ENCODE measurements at regions not wholly inside any gene's neighbourhood (a gene's known extent, or its start where the extent isn't known, plus 50 kb on each side); places are given as distances from the start of the nearest gene placed in this dataset.

- Histone ChIP-seq H3K36me3 (ENCODE audit: control insufficient read depth in 1 of 2, insufficient read depth in 2 of 2, low read length in 2 of 2) (no peaks in the 10 kb centered on the region), H3K4me1 (ENCODE audit: control insufficient read depth in 1 of 2, insufficient read depth in 2 of 2, low read length in 2 of 2) (no peaks in the 10 kb centered on the region), H3K27ac (ENCODE audit: low read depth, low read length) (no peak overlapping the region), H3K4me3 (ENCODE audit: low read depth in 1 of 2, low read length in 2 of 2) (no peak overlapping the region), H3K27me3 (ENCODE audit: control insufficient read depth in 1 of 2, insufficient read depth in 2 of 2, low read length in 2 of 2) (no peaks in the 10 kb centered on the region), H3K9ac (ENCODE audit: low read depth in 1 of 2, low read length in 2 of 2) (no peak overlapping the region), H3K9me3 (ENCODE audit: control insufficient read depth in 1 of 2, low read length in 2 of 2) (no peaks in the 10 kb centered on the region)
These were observed 77.3 kb downstream of the CCR1 start for GRCh38 chr3:46130631-46131310.

- Histone ChIP-seq H3K27me3 (ENCODE audit: control insufficient read depth in 1 of 2, insufficient read depth in 2 of 2, low read length in 2 of 2) (no peaks in the 10 kb centered on the region), H3K27ac (ENCODE audit: low read depth, low read length) (no peak overlapping the region), H3K4me1 (ENCODE audit: control insufficient read depth in 1 of 2, insufficient read depth in 2 of 2, low read length in 2 of 2) (no peaks in the 10 kb centered on the region), H3K9me3 (ENCODE audit: control insufficient read depth in 1 of 2, low read length in 2 of 2) (no peaks in the 10 kb centered on the region), H3K4me3 (ENCODE audit: low read depth in 1 of 2, low read length in 2 of 2) (no peak overlapping the region), H3K36me3 (ENCODE audit: control insufficient read depth in 1 of 2, insufficient read depth in 2 of 2, low read length in 2 of 2) (no peaks in the 10 kb centered on the region), H3K9ac (ENCODE audit: low read depth in 1 of 2, low read length in 2 of 2) (no peak overlapping the region)
These were observed 78.4 kb downstream of the CCR1 start for GRCh38 chr3:46129588-46130272.

- no peak overlapping the region for H3K4me3 ChIP-seq (ENCODE audit: low read depth in 1 of 2, low read length in 2 of 2)
- no peak overlapping the region for H3K9ac ChIP-seq (ENCODE audit: low read depth in 1 of 2, low read length in 2 of 2)
- H3K9me3 ChIP-seq (ENCODE audit: control insufficient read depth in 1 of 2, low read length in 2 of 2): no peaks in the 10 kb centered on the region
- no peaks in the 10 kb centered on the region for H3K4me1 ChIP-seq (ENCODE audit: control insufficient read depth in 1 of 2, insufficient read depth in 2 of 2, low read length in 2 of 2)
- H3K27ac ChIP-seq (ENCODE audit: low read depth, low read length): no peak overlapping the region
- no peaks in the 10 kb centered on the region for H3K27me3 ChIP-seq (ENCODE audit: control insufficient read depth in 1 of 2, insufficient read depth in 2 of 2, low read length in 2 of 2)
- H3K36me3 ChIP-seq (ENCODE audit: control insufficient read depth in 1 of 2, insufficient read depth in 2 of 2, low read length in 2 of 2): no peaks in the 10 kb centered on the region
These were observed 80.6 kb downstream of the CCR1 start for GRCh38 chr3:46127503-46127902.

GRCh38 chr3:46124216-46125177 lies 83.6 kb downstream of the CCR1 start:
- H3K9me3 ChIP-seq (ENCODE audit: control insufficient read depth in 1 of 2, low read length in 2 of 2): no peaks in the 10 kb centered on the region
- H3K27ac ChIP-seq (ENCODE audit: low read depth, low read length): no peak overlapping the region
- no peaks in the 10 kb centered on the region for H3K36me3 ChIP-seq (ENCODE audit: control insufficient read depth in 1 of 2, insufficient read depth in 2 of 2, low read length in 2 of 2)
- no peak overlapping the region for H3K4me3 ChIP-seq (ENCODE audit: low read depth in 1 of 2, low read length in 2 of 2)
- H3K4me1 ChIP-seq (ENCODE audit: control insufficient read depth in 1 of 2, insufficient read depth in 2 of 2, low read length in 2 of 2): no peaks in the 10 kb centered on the region
- H3K27me3 ChIP-seq (ENCODE audit: control insufficient read depth in 1 of 2, insufficient read depth in 2 of 2, low read length in 2 of 2): peaks cover 0 to 5% of the 10 kb centered on the region in 2 donors
- no peak overlapping the region for H3K9ac ChIP-seq (ENCODE audit: low read depth in 1 of 2, low read length in 2 of 2)

- H3K36me3 ChIP-seq (ENCODE audit: control insufficient read depth in 1 of 2, insufficient read depth in 2 of 2, low read length in 2 of 2): no peaks in the 10 kb centered on the region
- H3K4me3 ChIP-seq (ENCODE audit: low read depth in 1 of 2, low read length in 2 of 2): no peak overlapping the region
- no peaks in the 10 kb centered on the region for H3K4me1 ChIP-seq (ENCODE audit: control insufficient read depth in 1 of 2, insufficient read depth in 2 of 2, low read length in 2 of 2)
- H3K9me3 ChIP-seq (ENCODE audit: control insufficient read depth in 1 of 2, low read length in 2 of 2): no peaks in the 10 kb centered on the region
- no peak overlapping the region for H3K27ac ChIP-seq (ENCODE audit: low read depth, low read length)
- H3K27me3 ChIP-seq (ENCODE audit: control insufficient read depth in 1 of 2, insufficient read depth in 2 of 2, low read length in 2 of 2): peaks cover 0 to 5% of the 10 kb centered on the region in 2 donors
- no peak overlapping the region for H3K9ac ChIP-seq (ENCODE audit: low read depth in 1 of 2, low read length in 2 of 2)
These were observed 84.5 kb downstream of the CCR1 start for GRCh38 chr3:46123646-46124045.

- Histone ChIP-seq H3K9me3 (ENCODE audit: control insufficient read depth in 1 of 2, low read length in 2 of 2) (no peaks in the 10 kb centered on the region), H3K27me3 (ENCODE audit: control insufficient read depth in 1 of 2, insufficient read depth in 2 of 2, low read length in 2 of 2) (peaks cover 0 to 5% of the 10 kb centered on the region in 2 donors), H3K9ac (ENCODE audit: low read depth in 1 of 2, low read length in 2 of 2) (no peak overlapping the region), H3K27ac (ENCODE audit: low read depth, low read length) (no peak overlapping the region), H3K36me3 (ENCODE audit: control insufficient read depth in 1 of 2, insufficient read depth in 2 of 2, low read length in 2 of 2) (no peaks in the 10 kb centered on the region), H3K4me1 (ENCODE audit: control insufficient read depth in 1 of 2, insufficient read depth in 2 of 2, low read length in 2 of 2) (peaks cover 0 to 2% of the 10 kb centered on the region in 2 donors), H3K4me3 (ENCODE audit: low read depth in 1 of 2, low read length in 2 of 2) (no peak overlapping the region)
These were observed 86.0 kb downstream of the CCR1 start for GRCh38 chr3:46122091-46122490.

- Histone ChIP-seq H3K27ac (ENCODE audit: low read depth, low read length) (no peak overlapping the region), H3K9me3 (ENCODE audit: control insufficient read depth in 1 of 2, low read length in 2 of 2) (no peaks in the 10 kb centered on the region), H3K36me3 (ENCODE audit: control insufficient read depth in 1 of 2, insufficient read depth in 2 of 2, low read length in 2 of 2) (no peaks in the 10 kb centered on the region), H3K9ac (ENCODE audit: low read depth in 1 of 2, low read length in 2 of 2) (no peak overlapping the region), H3K4me1 (ENCODE audit: control insufficient read depth in 1 of 2, insufficient read depth in 2 of 2, low read length in 2 of 2) (peaks cover 0 to 5% of the 10 kb centered on the region in 2 donors), H3K27me3 (ENCODE audit: control insufficient read depth in 1 of 2, insufficient read depth in 2 of 2, low read length in 2 of 2) (peaks cover 0 to 5% of the 10 kb centered on the region in 2 donors), H3K4me3 (ENCODE audit: low read depth in 1 of 2, low read length in 2 of 2) (no peak overlapping the region)
These were observed 87.1 kb downstream of the CCR1 start for GRCh38 chr3:46120983-46121382.

GRCh38 chr3:46119709-46120498 lies 88.2 kb downstream of the CCR1 start:
- H3K27me3 ChIP-seq (ENCODE audit: control insufficient read depth in 1 of 2, insufficient read depth in 2 of 2, low read length in 2 of 2): peaks cover 0 to 5% of the 10 kb centered on the region in 2 donors
- no peaks in the 10 kb centered on the region for H3K36me3 ChIP-seq (ENCODE audit: control insufficient read depth in 1 of 2, insufficient read depth in 2 of 2, low read length in 2 of 2)
- H3K9ac ChIP-seq (ENCODE audit: low read depth in 1 of 2, low read length in 2 of 2): no peak overlapping the region
- H3K4me1 ChIP-seq (ENCODE audit: control insufficient read depth in 1 of 2, insufficient read depth in 2 of 2, low read length in 2 of 2): peaks cover 0 to 6% of the 10 kb centered on the region in 2 donors
- no peaks in the 10 kb centered on the region for H3K9me3 ChIP-seq (ENCODE audit: control insufficient read depth in 1 of 2, low read length in 2 of 2)
- no peak overlapping the region for H3K4me3 ChIP-seq (ENCODE audit: low read depth in 1 of 2, low read length in 2 of 2)
- no peak overlapping the region for H3K27ac ChIP-seq (ENCODE audit: low read depth, low read length)

GRCh38 chr3:46119253-46119652 lies 88.9 kb downstream of the CCR1 start:
- Histone ChIP-seq H3K4me1 (ENCODE audit: control insufficient read depth in 1 of 2, insufficient read depth in 2 of 2, low read length in 2 of 2) (peaks cover 0 to 10% of the 10 kb centered on the region in 2 donors), H3K36me3 (ENCODE audit: control insufficient read depth in 1 of 2, insufficient read depth in 2 of 2, low read length in 2 of 2) (no peaks in the 10 kb centered on the region), H3K4me3 (ENCODE audit: low read depth in 1 of 2, low read length in 2 of 2) (no peak overlapping the region), H3K27me3 (ENCODE audit: control insufficient read depth in 1 of 2, insufficient read depth in 2 of 2, low read length in 2 of 2) (peaks cover 0 to 5% of the 10 kb centered on the region in 2 donors), H3K9me3 (ENCODE audit: control insufficient read depth in 1 of 2, low read length in 2 of 2) (no peaks in the 10 kb centered on the region), H3K27ac (ENCODE audit: low read depth, low read length) (no peak overlapping the region), H3K9ac (ENCODE audit: low read depth in 1 of 2, low read length in 2 of 2) (no peak overlapping the region)
